ENCODE measurements at regions not wholly inside any gene's neighbourhood (a gene's known extent, or its start where the extent isn't known, plus 50 kb on each side); places are given as distances from the start of the nearest gene placed in this dataset.

- H3K27ac ChIP-seq, result no peak overlapping the region
- TF ChIP-seq CTCF (conservative IDR thresholded peaks at IDR 0.05) (no peak), ZFX (IDR thresholded peaks at IDR 0.05) (no peak)
These were observed 198.5 kb downstream of the ADGRG6 start for GRCh38 chr6:142500250-142500786.

GRCh38 chr6:142501795-142502194 lies 200.0 kb downstream of the ADGRG6 start:
- TF ChIP-seq ZFX (IDR thresholded peaks at IDR 0.05) (no peak), CTCF (conservative IDR thresholded peaks at IDR 0.05) (no peak)

GRCh38 chr6:142507065-142507464 lies 205.3 kb downstream of the ADGRG6 start:
- H3K27ac ChIP-seq, result no peak overlapping the region
- TF ChIP-seq ZFX (IDR thresholded peaks at IDR 0.05), result no peak

More at GRCh38 chr6:142501795-142502194, 200.0 kb downstream of the ADGRG6 start:
- no peak overlapping the region for H3K27ac ChIP-seq

GRCh38 chr6:142510211-142510610 lies 208.4 kb downstream of the ADGRG6 start:
- no peak overlapping the region for H3K27ac ChIP-seq
- TF ChIP-seq CTCF (conservative IDR thresholded peaks at IDR 0.05), result no peak
- TF ChIP-seq ZFX (IDR thresholded peaks at IDR 0.05), result no peak

- no peak for TF ChIP-seq ZFX (IDR thresholded peaks at IDR 0.05)
- no peak for TF ChIP-seq CTCF (conservative IDR thresholded peaks at IDR 0.05)
- no peak overlapping the region; the same call in 1 of the 2 replicates for H3K27ac ChIP-seq
These were observed 216.3 kb downstream of the ADGRG6 start for GRCh38 chr6:142518126-142518525.

- no peak overlapping the region; the same call in 1 of the 2 replicates for H3K27ac ChIP-seq
- TF ChIP-seq ZFX (IDR thresholded peaks at IDR 0.05), result no peak
- no peak for TF ChIP-seq CTCF (conservative IDR thresholded peaks at IDR 0.05)
These were observed 217.0 kb downstream of the ADGRG6 start for GRCh38 chr6:142518761-142519160.

GRCh38 chr6:142521791-142522190 lies 220.0 kb downstream of the ADGRG6 start:
- H3K27ac ChIP-seq, result no peak overlapping the region
- TF ChIP-seq ZFX (IDR thresholded peaks at IDR 0.05) (no peak), CTCF (conservative IDR thresholded peaks at IDR 0.05) (no peak)

All from C4-2B (cell line).